ENCODE measurements at regions not wholly inside any gene's neighbourhood (a gene's known extent, or its start where the extent isn't known, plus 50 kb on each side); places are given as distances from the start of the nearest gene placed in this dataset.

DNA sequence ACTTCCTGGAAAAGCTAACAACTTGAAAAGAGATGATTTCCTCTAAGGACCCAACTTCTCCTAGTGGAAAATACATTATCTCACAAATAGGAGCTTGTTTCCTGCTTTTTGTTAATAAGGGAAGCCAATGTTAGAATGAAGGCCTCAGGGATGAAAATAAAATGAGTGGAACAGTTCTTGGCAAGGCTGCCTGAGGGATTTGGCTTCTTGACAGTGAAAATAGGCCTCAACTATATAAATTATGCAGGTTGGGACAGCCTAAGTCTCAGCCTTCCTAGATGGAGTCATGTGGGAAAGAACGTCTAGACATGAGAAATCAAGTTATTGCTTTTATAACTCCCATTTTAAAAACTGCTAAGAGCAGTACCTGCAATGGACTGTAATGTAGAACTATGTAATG, 92.8 kb upstream of the FIBIN start:
- no peaks in the 10 kb centered on the region for H3K36me3 ChIP-seq
- H3K27me3 ChIP-seq, result no peaks in the 10 kb centered on the region
- no peak for DNase-seq
- H3K9me3 ChIP-seq (replicated peaks), result no peaks in the 10 kb centered on the region
- no peaks in the 10 kb centered on the region; the same call in 1 of the 2 replicates for H3K4me1 ChIP-seq
- no peak overlapping the region for H3K4me3 ChIP-seq
- H3K27ac ChIP-seq, result no peak overlapping the region

DNA sequence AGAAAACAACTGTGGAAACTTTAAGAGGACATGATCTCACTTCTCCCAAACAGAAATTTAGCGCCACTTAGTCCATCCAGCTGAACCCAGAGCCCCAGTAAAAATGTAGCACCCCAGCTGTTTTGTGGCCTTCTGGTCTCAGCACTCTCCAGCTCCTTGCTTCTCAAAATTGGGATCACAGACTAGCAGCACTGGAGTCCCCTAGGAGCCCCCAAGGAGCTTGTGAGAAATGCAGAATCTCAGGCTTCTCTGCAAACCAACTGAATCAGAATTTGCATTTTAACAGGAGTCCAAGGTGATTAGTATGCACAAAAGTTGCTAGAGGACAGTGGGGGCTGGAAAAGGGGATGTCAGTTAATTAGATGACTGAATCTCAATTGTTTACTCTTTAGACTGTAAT, 89.8 kb upstream of the FIBIN start:
- peak in 1 of 2 experiments; percentile 5 for DNase-seq
- H3K4me1 ChIP-seq, result no peaks in the 10 kb centered on the region; the same call in 1 of the 2 replicates
- H3K27ac ChIP-seq, result no peak overlapping the region
- no peak overlapping the region for H3K4me3 ChIP-seq
- no peaks in the 10 kb centered on the region for H3K9me3 ChIP-seq (replicated peaks)
- H3K36me3 ChIP-seq, result no peaks in the 10 kb centered on the region
- H3K27me3 ChIP-seq, result no peaks in the 10 kb centered on the region

DNA sequence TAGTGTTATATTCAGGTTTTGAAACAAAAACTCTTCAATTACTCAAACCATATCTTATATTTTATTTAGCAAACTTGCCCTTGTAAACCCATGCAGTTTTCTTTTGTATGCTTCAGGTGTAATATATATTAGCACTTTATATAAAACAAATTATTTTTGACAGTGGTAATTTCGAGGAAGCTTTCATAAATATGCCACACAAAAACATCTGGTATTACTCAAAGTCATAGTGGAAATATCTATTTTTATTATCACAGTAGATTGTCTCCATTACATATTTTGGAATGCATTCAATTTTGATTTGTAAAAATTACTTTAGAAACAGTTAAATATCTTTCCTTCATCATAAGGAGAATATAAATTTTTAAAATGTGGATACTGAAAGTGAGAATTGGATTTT, 89.1 kb upstream of the FIBIN start:
- no peaks in the 10 kb centered on the region; the same call in 1 of the 2 replicates for H3K4me1 ChIP-seq
- H3K9me3 ChIP-seq (replicated peaks), result no peaks in the 10 kb centered on the region
- no peaks in the 10 kb centered on the region for H3K27me3 ChIP-seq
- no peak for DNase-seq
- no peak overlapping the region for H3K4me3 ChIP-seq
- no peaks in the 10 kb centered on the region for H3K36me3 ChIP-seq
- H3K27ac ChIP-seq, result peak overlapping the region; percentile 24; the same call in 1 of the 2 replicates

DNA sequence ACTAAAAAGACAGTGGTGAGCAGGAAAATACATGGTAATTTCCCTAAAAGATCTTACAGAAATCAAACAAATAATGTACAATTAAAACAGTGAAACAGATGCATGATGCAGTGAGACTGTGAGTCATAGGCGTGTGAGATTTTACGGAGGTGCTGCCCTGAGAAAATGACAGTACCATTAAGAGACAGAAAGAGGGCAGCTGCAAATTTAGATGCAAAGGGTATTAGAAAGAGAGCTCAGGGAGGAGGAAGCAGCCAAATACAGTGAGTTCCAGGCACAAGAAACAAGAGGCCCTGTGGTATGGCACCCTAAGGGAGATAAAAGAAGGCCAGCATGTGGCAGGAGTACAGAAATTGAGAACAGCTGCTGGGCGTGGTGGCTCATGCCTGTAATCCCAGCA, 88.5 kb upstream of the FIBIN start:
- Histone ChIP-seq H3K27me3 (no peaks in the 10 kb centered on the region), H3K27ac (peak overlapping the region; percentile 24), H3K9me3 (replicated peaks) (no peaks in the 10 kb centered on the region), H3K4me1 (no peaks in the 10 kb centered on the region; the same call in 1 of the 2 replicates), H3K36me3 (no peaks in the 10 kb centered on the region), H3K4me3 (no peak overlapping the region)
- peak; percentile 48 to 75 for DNase-seq

DNA sequence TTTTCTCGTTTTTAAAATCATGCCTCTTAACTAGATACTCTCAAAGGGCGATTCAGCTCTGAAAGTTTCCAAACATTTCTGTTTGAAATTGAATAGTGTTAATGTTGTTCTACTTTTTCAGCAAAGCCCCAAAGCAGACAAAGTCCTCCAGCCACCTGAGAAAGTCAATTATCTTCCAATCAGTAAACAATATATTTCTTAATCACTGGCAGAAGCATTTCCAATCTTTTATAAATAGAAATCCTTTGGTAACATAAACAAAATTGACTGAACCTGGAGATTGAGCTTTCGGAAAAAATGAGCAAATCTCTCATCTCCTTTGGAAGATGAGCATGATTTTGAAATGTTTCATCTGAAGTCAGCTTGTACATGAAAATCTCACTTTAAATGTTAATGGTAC, 84.4 kb upstream of the FIBIN start:
- DNase-seq, result no peak
- no peak overlapping the region for H3K4me3 ChIP-seq
- no peaks in the 10 kb centered on the region for H3K27me3 ChIP-seq
- no peaks in the 10 kb centered on the region for H3K36me3 ChIP-seq
- no peaks in the 10 kb centered on the region for H3K9me3 ChIP-seq (replicated peaks)
- H3K4me1 ChIP-seq, result no peaks in the 10 kb centered on the region; the same call in 1 of the 2 replicates
- no peak overlapping the region for H3K27ac ChIP-seq

DNA sequence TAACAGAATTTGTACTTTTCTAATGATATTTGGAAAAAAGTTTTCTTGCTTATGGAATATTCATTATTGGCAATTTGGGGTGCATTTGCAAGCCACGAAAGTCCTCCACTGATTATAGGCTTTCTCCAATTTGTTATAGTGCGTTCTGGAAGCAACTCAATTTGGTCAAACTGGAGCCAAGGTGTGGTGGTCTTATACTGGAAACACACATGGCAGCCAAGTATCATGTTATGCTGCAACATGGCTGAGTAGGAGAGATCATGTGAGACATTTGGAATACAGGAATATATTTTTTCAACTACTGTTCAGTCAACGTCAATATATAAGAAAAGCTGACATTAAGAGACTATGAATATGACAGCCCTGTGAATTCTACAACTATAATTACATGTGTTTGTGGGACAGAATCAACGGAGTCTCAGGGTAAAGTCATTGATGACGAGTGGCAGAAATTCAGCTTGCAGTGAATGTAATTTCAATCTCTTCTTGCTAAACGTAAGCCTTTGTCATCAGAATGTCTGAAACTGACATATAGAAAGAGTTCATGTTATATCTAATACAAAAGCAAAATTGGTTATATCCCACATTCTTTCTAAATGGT, 83.8 kb upstream of the FIBIN start:
- no peaks in the 10 kb centered on the region; the same call in 1 of the 2 replicates for H3K4me1 ChIP-seq
- H3K27me3 ChIP-seq, result no peaks in the 10 kb centered on the region
- DNase-seq, result no peak
- no peak overlapping the region for H3K4me3 ChIP-seq
- no peaks in the 10 kb centered on the region for H3K9me3 ChIP-seq (replicated peaks)
- H3K27ac ChIP-seq, result no peak overlapping the region
- no peaks in the 10 kb centered on the region for H3K36me3 ChIP-seq

DNA sequence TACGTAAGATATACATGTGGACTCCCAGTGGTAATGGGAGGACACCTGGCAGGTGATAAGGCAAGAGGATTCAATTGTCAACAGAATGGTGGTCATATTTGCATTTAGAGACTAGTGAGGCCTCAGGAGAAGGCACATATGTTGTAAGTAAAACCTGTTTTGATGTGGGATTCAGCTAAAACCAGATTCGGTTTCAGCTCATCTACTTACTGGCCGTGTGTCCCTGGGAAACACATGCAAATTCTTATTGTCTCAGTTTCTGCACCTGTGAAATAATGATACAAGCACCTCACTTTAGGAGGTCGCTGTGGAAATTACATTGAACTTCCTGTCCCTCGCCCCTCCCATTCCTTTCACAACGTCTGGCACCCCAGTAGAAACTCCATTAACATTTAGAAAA, 78.9 kb upstream of the FIBIN start:
- Histone ChIP-seq H3K27me3 (no peaks in the 10 kb centered on the region), H3K9me3 (replicated peaks) (no peaks in the 10 kb centered on the region), H3K27ac (no peak overlapping the region), H3K36me3 (no peaks in the 10 kb centered on the region), H3K4me1 (no peaks in the 10 kb centered on the region), H3K4me3 (no peak overlapping the region)
- no peak for DNase-seq

DNA sequence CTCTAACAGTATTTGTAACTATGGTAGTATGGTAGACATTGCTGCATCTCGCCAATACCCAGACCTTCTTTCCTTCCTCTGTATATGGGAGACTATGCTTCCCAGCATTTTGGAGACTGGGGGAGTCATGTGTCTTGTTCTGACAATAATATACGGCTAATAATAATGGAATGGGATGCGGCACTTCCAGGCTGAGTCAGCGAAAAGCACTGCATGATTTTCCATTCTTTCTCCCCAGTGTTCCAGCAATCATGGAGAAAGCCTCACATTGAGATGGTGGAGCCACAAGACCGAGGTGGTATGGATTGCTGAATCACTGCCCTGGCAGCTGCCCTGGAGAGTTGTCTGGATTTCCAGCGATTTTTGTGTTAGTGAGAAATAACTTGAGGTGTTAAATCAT, 77.1 kb upstream of the FIBIN start:
- H3K36me3 ChIP-seq, result no peaks in the 10 kb centered on the region
- no peak for DNase-seq
- no peaks in the 10 kb centered on the region for H3K9me3 ChIP-seq (replicated peaks)

DNA sequence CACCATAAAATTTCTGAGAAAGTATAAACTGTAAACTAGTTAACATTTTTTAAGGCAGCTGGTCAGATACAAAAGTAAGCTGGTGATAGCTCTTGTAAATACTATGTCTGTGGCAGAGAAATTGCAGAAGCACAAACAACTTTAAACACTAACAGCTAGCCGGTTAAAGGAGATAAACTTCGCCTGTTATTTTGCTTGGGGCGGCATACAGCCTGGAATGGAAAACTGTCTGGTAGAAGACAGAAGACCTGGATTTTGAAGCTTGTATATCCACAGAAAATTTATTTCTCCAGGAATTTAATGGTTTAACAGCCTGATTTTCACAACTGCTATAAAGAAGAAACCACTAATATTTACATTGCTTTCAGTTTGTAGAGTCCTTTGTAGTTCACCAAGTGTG, 65.3 kb upstream of the FIBIN start:
- Histone ChIP-seq H3K9me3 (replicated peaks) (no peaks in the 10 kb centered on the region), H3K4me1 (peaks cover 11% of the 10 kb centered on the region), H3K36me3 (no peaks in the 10 kb centered on the region), H3K27me3 (no peaks in the 10 kb centered on the region), H3K27ac (no peak overlapping the region), H3K4me3 (no peak overlapping the region)
- DNase-seq, result no peak

More for the DNA sequence above, 77.1 kb upstream of the FIBIN start:
- H3K4me1 ChIP-seq, result no peaks in the 10 kb centered on the region; the same call in 1 of the 2 replicates
- H3K27ac ChIP-seq, result no peak overlapping the region
- no peak overlapping the region for H3K4me3 ChIP-seq
- H3K27me3 ChIP-seq, result no peaks in the 10 kb centered on the region

DNA sequence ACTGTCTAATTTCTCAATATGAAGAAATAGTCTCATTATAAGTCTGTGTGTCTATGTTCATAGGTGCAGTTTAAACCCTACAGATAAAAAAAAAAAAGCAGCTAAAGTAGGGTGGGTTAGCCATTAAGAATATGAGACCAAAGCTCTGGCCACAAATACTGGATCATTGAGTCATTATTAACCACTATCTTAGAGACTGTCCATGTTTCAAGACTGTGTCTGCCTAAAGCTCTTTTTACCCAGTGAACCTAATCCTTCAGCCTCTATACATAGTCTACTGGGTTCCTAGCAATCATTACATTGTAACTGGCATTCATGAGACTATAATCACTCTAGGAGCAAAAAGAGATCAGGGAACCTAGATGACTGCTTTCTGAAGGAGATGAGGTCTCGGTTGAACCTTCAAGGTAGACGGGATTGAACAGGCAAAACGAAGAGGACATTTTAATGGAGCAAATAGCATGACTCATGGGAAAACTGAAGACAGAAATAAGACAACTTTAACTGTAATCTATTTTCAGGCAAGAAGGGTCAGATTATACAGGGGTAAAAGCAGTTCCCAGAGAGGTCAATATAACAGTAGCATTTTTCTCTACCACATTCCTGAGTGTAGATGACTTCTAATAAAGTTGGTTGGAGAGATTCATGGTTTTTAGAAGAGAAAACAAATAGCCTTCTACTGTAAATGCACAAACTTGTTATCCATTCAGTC, 64.0 kb upstream of the FIBIN start:
- Histone ChIP-seq H3K9me3 (replicated peaks) (no peaks in the 10 kb centered on the region), H3K27me3 (no peaks in the 10 kb centered on the region), H3K4me1 (peaks cover 11% of the 10 kb centered on the region), H3K27ac (no peak overlapping the region), H3K36me3 (no peaks in the 10 kb centered on the region), H3K4me3 (no peak overlapping the region)
- DNase-seq, result no peak

DNA sequence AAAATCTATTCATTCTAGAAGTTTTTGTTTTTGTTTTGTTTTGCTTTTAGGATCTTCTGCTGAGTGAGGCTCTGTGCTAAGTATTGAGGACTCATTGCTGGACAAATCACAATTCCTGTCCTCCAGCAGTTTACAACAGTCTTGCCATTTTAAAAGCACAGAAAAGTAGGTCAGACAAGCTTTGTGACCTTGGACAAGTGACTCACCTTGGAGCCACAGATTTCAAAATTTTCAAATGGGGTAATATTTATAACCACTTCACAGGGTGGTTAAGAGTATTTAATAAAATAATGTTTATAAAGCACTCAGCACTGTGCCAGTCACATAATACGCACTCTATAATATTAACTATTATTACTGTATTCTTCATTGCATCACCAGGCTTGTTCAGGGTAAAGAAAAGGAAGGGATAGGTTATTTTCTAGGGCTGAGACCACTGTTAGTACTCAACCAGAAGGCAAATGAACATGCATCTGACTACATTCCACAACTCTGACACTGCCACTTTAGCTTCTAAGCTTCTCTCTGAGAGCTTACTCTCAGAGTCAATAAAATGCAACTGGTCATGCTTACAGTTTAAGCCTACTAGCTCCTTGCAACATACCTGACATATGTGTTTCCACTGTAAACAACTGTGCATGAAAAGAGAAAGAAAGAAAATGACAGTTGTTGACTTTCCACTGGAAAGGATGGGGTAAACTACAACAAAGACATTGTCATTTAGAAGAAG, 63.2 kb upstream of the FIBIN start:
- no peaks in the 10 kb centered on the region for H3K27me3 ChIP-seq
- peaks cover 11% of the 10 kb centered on the region for H3K4me1 ChIP-seq
- no peak for DNase-seq
- H3K9me3 ChIP-seq (replicated peaks), result no peaks in the 10 kb centered on the region
- no peak overlapping the region for H3K4me3 ChIP-seq
- H3K36me3 ChIP-seq, result no peaks in the 10 kb centered on the region
- H3K27ac ChIP-seq, result peak overlapping the region; percentile 23; the same call in 1 of the 2 replicates

DNA sequence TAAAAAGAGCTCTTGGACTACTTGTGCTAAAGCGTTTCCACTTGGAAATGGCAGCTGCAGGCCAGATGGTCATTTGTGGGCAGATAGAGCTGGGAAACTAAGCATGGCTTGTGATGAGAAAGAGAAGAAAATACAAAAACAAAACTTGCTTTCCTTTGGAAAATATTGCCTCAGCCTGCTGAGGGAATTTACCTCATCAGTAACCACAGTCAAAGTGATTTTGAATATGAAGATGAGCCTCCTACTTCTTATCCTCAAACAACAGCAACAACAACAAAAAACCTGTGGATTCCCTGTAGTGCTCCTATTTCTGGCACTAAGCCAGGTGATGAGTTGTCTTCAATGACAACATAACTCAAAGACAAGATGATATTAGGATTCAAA, 62.7 kb upstream of the FIBIN start:
- H3K27ac ChIP-seq, result peak overlapping the region; percentile 23; the same call in 1 of the 2 replicates
- H3K36me3 ChIP-seq, result no peaks in the 10 kb centered on the region
- H3K9me3 ChIP-seq (replicated peaks), result no peaks in the 10 kb centered on the region
- no peaks in the 10 kb centered on the region for H3K27me3 ChIP-seq
- peak in 1 of 2 experiments; percentile 41 for DNase-seq
- no peak overlapping the region for H3K4me3 ChIP-seq
- H3K4me1 ChIP-seq, result peaks cover 11% of the 10 kb centered on the region

DNA sequence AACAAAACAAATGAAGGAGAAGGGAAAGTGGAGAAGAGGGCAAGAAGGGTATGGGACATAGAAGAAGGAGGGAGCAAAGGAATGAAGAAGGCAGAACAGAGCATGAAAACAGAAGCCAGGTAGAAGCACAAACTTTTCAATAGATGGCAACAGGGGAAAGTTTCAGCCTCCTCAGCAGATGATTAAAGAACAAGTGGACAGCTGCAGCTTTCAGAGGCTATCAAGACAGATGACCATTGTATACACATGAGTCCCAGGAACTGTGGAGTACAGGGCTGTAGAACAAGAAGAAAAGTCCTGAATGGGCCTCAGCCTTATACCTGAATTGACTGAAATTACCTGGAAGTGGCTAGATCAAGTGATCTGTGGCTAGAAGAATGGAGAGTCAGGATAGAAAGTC, 62.0 kb upstream of the FIBIN start:
- peak in 1 of 2 experiments; percentile 50 for DNase-seq
- Histone ChIP-seq H3K36me3 (no peaks in the 10 kb centered on the region), H3K27ac (no peak overlapping the region; the same call in 1 of the 2 replicates), H3K4me3 (no peak overlapping the region), H3K27me3 (no peaks in the 10 kb centered on the region), H3K4me1 (peaks cover 11% of the 10 kb centered on the region), H3K9me3 (replicated peaks) (no peaks in the 10 kb centered on the region)

DNA sequence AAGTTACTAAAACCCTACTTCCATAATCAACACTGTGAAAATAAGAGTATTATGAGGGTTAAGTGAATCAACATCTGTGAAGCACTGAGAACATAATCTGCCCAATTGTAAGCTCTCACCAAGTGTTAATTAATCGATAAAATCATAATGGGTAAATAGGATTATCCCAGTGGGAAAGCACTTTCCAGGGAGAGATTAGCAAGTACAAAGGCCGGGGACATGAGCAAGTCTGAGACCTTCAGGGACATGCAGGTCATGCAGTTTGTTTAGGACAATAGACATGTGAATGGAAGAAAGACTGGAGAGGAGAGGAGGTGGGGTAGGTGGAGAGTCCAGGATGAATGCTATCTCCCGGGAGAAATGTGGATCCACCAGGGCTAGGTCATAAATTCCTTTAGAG, 57.8 kb upstream of the FIBIN start:
- Histone ChIP-seq H3K4me1 (peaks cover 8% of the 10 kb centered on the region; the same call in 1 of the 2 replicates), H3K27ac (no peak overlapping the region), H3K36me3 (no peaks in the 10 kb centered on the region), H3K4me3 (no peak overlapping the region), H3K9me3 (replicated peaks) (no peaks in the 10 kb centered on the region), H3K27me3 (no peaks in the 10 kb centered on the region)
- DNase-seq, result no peak

DNA sequence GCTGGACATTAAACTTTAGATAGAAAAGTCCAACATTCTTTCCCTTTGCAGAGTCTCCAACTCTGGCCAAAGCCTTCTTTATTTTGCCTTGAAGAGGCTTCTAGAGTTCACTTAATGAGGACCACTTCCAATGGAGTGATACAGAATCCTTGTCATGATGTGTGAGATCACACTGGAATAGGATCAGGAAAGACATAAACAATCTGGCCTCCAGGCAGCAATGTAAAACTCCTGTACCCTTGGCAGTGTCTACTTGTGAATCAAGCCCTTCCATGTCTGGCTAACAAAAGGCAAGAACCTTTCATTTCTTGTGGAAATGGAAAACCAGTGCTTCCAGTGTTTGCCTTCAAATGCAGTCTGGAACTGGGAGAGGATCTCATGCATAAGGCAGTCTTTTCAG, 56.5 kb upstream of the FIBIN start:
- Histone ChIP-seq H3K9me3 (replicated peaks) (no peaks in the 10 kb centered on the region), H3K4me3 (no peak overlapping the region), H3K36me3 (no peaks in the 10 kb centered on the region), H3K4me1 (no peaks in the 10 kb centered on the region), H3K27ac (no peak overlapping the region), H3K27me3 (no peaks in the 10 kb centered on the region)
- no peak for DNase-seq

Measured in SJCRH30 (cell line).